K562 (cell line): ENCODE measurements at regions not wholly inside any gene's neighbourhood (a gene's known extent, or its start where the extent isn't known, plus 50 kb on each side); places are given as distances from the start of the nearest gene placed in this dataset.

Experiments
- ATAC-seq: fragments of 200-7000 bp; cut with Tn5 transposase; 3 replicates; pipeline ENCODE4 v1.9.1; 2020; ENCODE audit warnings: moderate library complexity
- BruUV-seq: library from RNA; stranded (reverse); fragments of 400-500 nt; replicated peaks from 2 replicates; lab custom pipeline; 2021; lab: Mats Ljungman, UMichigan
- CTCF ChIA-PET: fragments of 300-600 bp; formaldehyde crosslinking; extraction: SDS; loops from one replicate; lab custom pipeline; 2021; ENCODE audit warnings: low intra/inter-chr PET ratio; lab: Yijun Ruan, JAX
- POLR2A ChIA-PET: fragments of 300-600, 350-650 bp; sonication (Branson Sonifier 250); formaldehyde crosslinking; extraction: SDS; loops from one replicate; lab custom pipeline; 2021; ENCODE audit warnings: antibody characterized with exemption, inconsistent platforms; lab: Yijun Ruan, JAX
- DNase-seq, 4 experiments: peaks; one replicate each; pipeline versions ENCODE4 v3.0.0 to v3.0.0-alpha.2; 2011 to 2018; ENCODE audit warnings: low spot score in 3 of 4, mixed read lengths in 3 of 4; ENCODE audit errors: extremely low read depth in 1 of 4
- FAIRE-seq: peaks from 2 replicates; lab custom pipeline; 2011; peaks lifted over from hg19 to GRCh38; lab: Jason Lieb, UNC
- H2AFZ ChIP-seq: 2 replicates; pipeline ENCODE4 v1.6.0; 2011; ENCODE audit warnings: low read depth, low read length, control low read depth, inconsistent platforms
- H3K27ac ChIP-seq: fragments of 200-600 bp; 3 replicates; pipeline ENCODE4 v1.8.0; 2011; ENCODE audit warnings: low read depth, mild to moderate bottlenecking, control low read depth, inconsistent platforms, low read length, moderate library complexity, mixed read lengths; ENCODE audit errors: extremely low read depth
- H3K27me3 ChIP-seq, 2 experiments: fragments of 300-600 bp in 1 of 2; 2 replicates in 1 of 2; 3 replicates in 1 of 2; pipeline versions ENCODE4 v1.6.0 to v1.8.0; 2011; ENCODE audit warnings: inconsistent platforms in 2 of 2, low read length in 2 of 2, mild to moderate bottlenecking in 1 of 2, mixed read lengths in 1 of 2, moderate library complexity in 1 of 2; ENCODE audit not compliant: control insufficient read depth in 2 of 2, insufficient read depth in 2 of 2
- H3K36me3 ChIP-seq: fragments of 300-600 bp; 3 replicates; pipeline ENCODE4 v1.8.0; 2011; ENCODE audit warnings: mild to moderate bottlenecking, low read length, inconsistent platforms; ENCODE audit not compliant: control insufficient read depth, insufficient read depth
- H3K4me1 ChIP-seq, 2 experiments: fragments of 200-600 bp in 1 of 2; replicated peaks in 1 of 2; 2 replicates in 1 of 2; 3 replicates in 1 of 2; pipeline versions ENCODE4 v1.5.1 to v1.8.0; 2011; ENCODE audit warnings: inconsistent platforms in 2 of 2, low read length in 2 of 2, mild to moderate bottlenecking in 1 of 2, mixed read lengths in 1 of 2, moderate library complexity in 1 of 2; ENCODE audit not compliant: control insufficient read depth in 2 of 2, insufficient read depth in 2 of 2
- H3K4me2 ChIP-seq: 2 replicates; pipeline ENCODE4 v1.6.1; 2011; ENCODE audit warnings: low read length, control low read depth, inconsistent platforms, mixed read lengths; ENCODE audit not compliant: insufficient read depth
- H3K4me3 ChIP-seq: fragments of 200-600 bp; sonication (generic), shearing (Covaris generic); 2 replicates; pipeline ENCODE4 v1.5.1; 2016; ENCODE audit warnings: control low read depth, inconsistent platforms
- H3K79me2 ChIP-seq: fragments of 200-600 bp; 3 replicates; pipeline ENCODE4 v1.8.0; 2011; ENCODE audit warnings: low read length, inconsistent platforms; ENCODE audit not compliant: control insufficient read depth, insufficient read depth
- H3K9ac ChIP-seq, 2 experiments: 2 replicates each; pipeline versions ENCODE4 v1.6.0 to v1.6.1; 2011; ENCODE audit warnings: low read depth in 2 of 2, low read length in 2 of 2, control low read depth in 1 of 2, inconsistent platforms in 1 of 2, mild to moderate bottlenecking in 1 of 2, mixed read lengths in 1 of 2; ENCODE audit not compliant: insufficient read depth in 1 of 2
- H3K9me1 ChIP-seq: one replicate; pipeline ENCODE4 v1.6.0; 2011; ENCODE audit warnings: inconsistent platforms, mild to moderate bottlenecking, low read length, moderate library complexity; ENCODE audit not compliant: control insufficient read depth, insufficient read depth
- H3K9me3 ChIP-seq: replicated peaks from 2 replicates; pipeline ENCODE4 v1.5.1; 2011; ENCODE audit warnings: low read depth, low read length, inconsistent platforms; ENCODE audit not compliant: control insufficient read depth, insufficient read depth
- H4K20me1 ChIP-seq: replicated peaks from 2 replicates; pipeline ENCODE4 v1.6.1; 2011; ENCODE audit warnings: low read length, inconsistent platforms, mixed read lengths; ENCODE audit not compliant: control insufficient read depth, insufficient read depth
- ARNT ChIP-seq, 2 experiments: fragments of 450-650 bp; IDR thresholded peaks; 2 replicates each; pipeline ENCODE4 v1.6.1; 2016; ENCODE audit warnings: mild to moderate bottlenecking in 1 of 2
- BACH1 ChIP-seq: fragments of 200-800 bp; sonication (Bioruptor generic); IDR thresholded peaks from 2 replicates; pipeline ENCODE4 v1.6.1; 2016; ENCODE audit warnings: missing genetic modification characterization, missing compliant biosample characterization
- L3MBTL2 ChIP-seq: fragments of 450-650 bp; IDR thresholded peaks from 2 replicates; pipeline ENCODE4 v1.6.1; 2016; ENCODE audit warnings: mild to moderate bottlenecking, moderate library complexity
- MAFK ChIP-seq: IDR thresholded peaks from 2 replicates; pipeline ENCODE4 v1.6.1; 2011; ENCODE audit warnings: low read length, improper control_type of control experiment
- ZNF589 ChIP-seq: fragments of 200-800 bp; sonication (Bioruptor generic); IDR thresholded peaks from 2 replicates; pipeline ENCODE4 v1.6.1; 2016; ENCODE audit warnings: low read depth, missing genetic modification characterization, missing compliant biosample characterization
- ZNF695 ChIP-seq: fragments of 450-650 bp; formaldehyde crosslinking; IDR thresholded peaks from 2 replicates; pipeline ENCODE4 v1.4.0; 2020; ENCODE audit warnings: mild to moderate bottlenecking, moderate library complexity
- WGBS: fragments of 100-300 bp; shearing (Covaris generic); methylation state at CpG from one replicate; pipeline ENCODE4 v1.1.6; 2016; ENCODE audit warnings: low coverage, mixed read lengths; ENCODE audit not compliant: insufficient coverage; ENCODE audit errors: missing lambda C conversion rate; 5-methylcytosine and 5-hydroxymethylcytosine counted together
- in situ Hi-C: fragments of 300-500 bp; cut with MboI; formaldehyde crosslinking; loops from 4 replicates; pipeline ENCODE4 v1.15.0; 2018; ENCODE audit warnings: inconsistent platforms, mixed read lengths
- intact Hi-C: fragments of 100-400 bp; cut with micrococcal nuclease; formaldehyde crosslinking; loops from 2 replicates; pipeline ENCODE4 v1.14.2; 2022
- TF ChIP-seq, protein P1 (sequence below): IDR thresholded peaks from 2 replicates; pipeline ENCODE4 v1.6.1; 2011; ENCODE audit not compliant: insufficient read length; ENCODE audit errors: extremely low read depth

DNA sequence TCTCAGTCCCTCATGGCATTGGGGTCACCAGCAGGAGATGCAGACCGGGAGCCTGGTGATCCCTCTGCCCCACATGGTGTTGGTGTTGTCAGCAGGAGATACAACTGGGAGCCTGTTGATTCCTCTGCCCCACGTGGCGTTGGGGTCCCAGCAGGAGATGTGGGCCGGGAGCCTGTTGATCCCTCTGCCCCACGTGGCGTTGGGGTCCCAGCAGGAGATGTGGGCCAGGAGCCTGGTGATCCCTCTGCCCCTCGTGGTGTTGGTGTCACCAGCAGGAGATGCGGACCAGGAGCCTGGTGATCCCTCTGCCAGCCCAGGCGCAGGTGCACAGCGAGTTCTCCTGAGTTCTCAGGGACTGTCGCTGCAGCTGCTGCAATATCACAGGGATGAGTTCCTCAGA is 229.6 kb upstream of the C1orf174 start (continued):
- TF ChIP-seq, protein P1, sequence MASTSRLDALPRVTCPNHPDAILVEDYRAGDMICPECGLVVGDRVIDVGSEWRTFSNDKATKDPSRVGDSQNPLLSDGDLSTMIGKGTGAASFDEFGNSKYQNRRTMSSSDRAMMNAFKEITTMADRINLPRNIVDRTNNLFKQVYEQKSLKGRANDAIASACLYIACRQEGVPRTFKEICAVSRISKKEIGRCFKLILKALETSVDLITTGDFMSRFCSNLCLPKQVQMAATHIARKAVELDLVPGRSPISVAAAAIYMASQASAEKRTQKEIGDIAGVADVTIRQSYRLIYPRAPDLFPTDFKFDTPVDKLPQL, result no peak
- TF ChIP-seq L3MBTL2, result no peak

DNA sequence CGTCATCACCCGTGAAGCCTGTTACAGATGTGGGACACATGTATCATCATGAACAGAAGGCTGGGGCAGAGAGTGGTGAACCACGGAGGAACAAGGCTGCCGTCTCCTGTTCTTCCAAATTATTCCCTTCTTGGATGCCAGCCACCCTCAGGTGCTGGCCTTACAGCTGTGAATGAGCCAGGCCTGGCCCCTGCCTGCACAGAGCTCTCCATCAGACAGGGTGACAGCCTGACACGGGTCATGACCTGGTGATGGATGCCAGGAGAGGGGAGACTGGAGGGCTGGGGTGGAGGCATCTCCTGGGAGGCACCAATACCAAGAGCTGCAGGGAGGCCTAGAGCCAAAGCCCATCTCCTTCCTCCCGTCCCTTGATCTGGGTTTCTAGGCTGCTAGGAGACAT is 230.0 kb upstream of the C1orf174 start:
- no peaks in the 10 kb centered on the region for H3K9me1 ChIP-seq
- H3K4me1 ChIP-seq, result peaks cover 0 to 9% of the 10 kb centered on the region in 2 experiments; a peak in 2 of 5 replicates
- in situ Hi-C loops, result no loop called here
- peaks cover 6% of the 10 kb centered on the region; the same call in 1 of the 2 replicates for H4K20me1 ChIP-seq
- H3K36me3 ChIP-seq, result no peaks in the 10 kb centered on the region
- intact Hi-C loops, result no loop called here
- H3K9ac ChIP-seq, result no peak overlapping the region
- no peak overlapping the region for H3K27ac ChIP-seq
- WGBS, result 0% methylated on average over 6 of the region's 6 CpGs
- DNase-seq (no peak), FAIRE-seq (no peak), ATAC-seq (no peak)
- no peak overlapping the region for H3K4me3 ChIP-seq
- H3K79me2 ChIP-seq, result no peaks in the 10 kb centered on the region
- ChIA-PET CTCF (no interaction called here), POLR2A (no interaction called here)
- peaks cover 42 to 74% of the 10 kb centered on the region in 2 experiments for H3K27me3 ChIP-seq
- no peak overlapping the region for H2AFZ ChIP-seq
- H3K4me2 ChIP-seq, result no peak overlapping the region
- TF ChIP-seq ARNT (IDR thresholded peaks at IDR 0.05) (no peak), MAFK (no peak), ZNF695 (CRISPR knock-in tag) (no peak), BACH1 (tag) (no peak), ZNF589 (CRISPR knock-in tag) (no peak)
- no peaks in the 10 kb centered on the region for H3K9me3 ChIP-seq
- no TSS peak for BruUV-seq
